ENCODE measurements at regions not wholly inside any gene's neighbourhood (a gene's known extent, or its start where the extent isn't known, plus 50 kb on each side); places are given as distances from the start of the nearest gene placed in this dataset.

GRCh38 chrX:26309262-26309661, 93.3 kb downstream of the MAGEB5 start:
- no peak for DNase-seq (ENCODE audit: extremely low spot score)
- CTCF ChIA-PET, result no interaction called here
- POLR2A ChIA-PET, result no interaction called here
- TF ChIP-seq CTCF (IDR thresholded peaks at IDR 0.05; ENCODE audit: control extremely low read depth, extremely low read depth, low read depth, missing control alignments), result no peak

- no peak for DNase-seq (ENCODE audit: extremely low spot score)
- no peak for TF ChIP-seq CTCF (IDR thresholded peaks at IDR 0.05; ENCODE audit: control extremely low read depth, extremely low read depth, low read depth, missing control alignments)
- ChIA-PET CTCF (no interaction called here), POLR2A (no interaction called here)
These were observed 79.5 kb downstream of the MAGEB5 start for GRCh38 chrX:26295425-26295824.

GRCh38 chrX:26286836-26287235, 70.9 kb downstream of the MAGEB5 start:
- ChIA-PET POLR2A (no interaction called here), CTCF (no interaction called here)
- DNase-seq (ENCODE audit: extremely low spot score), result no peak
- TF ChIP-seq CTCF (IDR thresholded peaks at IDR 0.05; ENCODE audit: control extremely low read depth, extremely low read depth, low read depth, missing control alignments), result no peak

Measured in GM10248 (cell line).